ENCODE measurements at regions not wholly inside any gene's neighbourhood (a gene's known extent, or its start where the extent isn't known, plus 50 kb on each side); places are given as distances from the start of the nearest gene placed in this dataset.

- DNase-seq (ENCODE audit: low read depth): no peak
Measured at GRCh38 chr9:84174486-84174885, 166.1 kb downstream of the SLC28A3 start.

GRCh38 chr9:84177407-84177806 lies 163.2 kb downstream of the SLC28A3 start:
- DNase-seq (ENCODE audit: low read depth): no peak

- no peak for DNase-seq (ENCODE audit: low read depth)
Measured at GRCh38 chr9:84179531-84179930, 161.0 kb downstream of the SLC28A3 start.

GRCh38 chr9:84187090-84187489 lies 153.5 kb downstream of the SLC28A3 start:
- peak; percentile 4 for DNase-seq (ENCODE audit: low read depth)

- no peak for DNase-seq (ENCODE audit: low read depth)
Measured at GRCh38 chr9:84189904-84190303, 150.7 kb downstream of the SLC28A3 start.

- DNase-seq (ENCODE audit: low read depth): no peak
Measured at GRCh38 chr9:84190411-84190810, 150.1 kb downstream of the SLC28A3 start.

GRCh38 chr9:84206801-84207370 lies 133.7 kb downstream of the SLC28A3 start:
- DNase-seq (ENCODE audit: low read depth): no peak

GRCh38 chr9:84207491-84207951 lies 133.0 kb downstream of the SLC28A3 start:
- DNase-seq (ENCODE audit: low read depth): no peak

- DNase-seq (ENCODE audit: low read depth): no peak
Measured at GRCh38 chr9:84212246-84212645, 128.3 kb downstream of the SLC28A3 start.

GRCh38 chr9:84212982-84213381 lies 127.6 kb downstream of the SLC28A3 start:
- DNase-seq (ENCODE audit: low read depth): no peak

- DNase-seq (ENCODE audit: low read depth): no peak
Measured at GRCh38 chr9:84216151-84216550, 124.4 kb downstream of the SLC28A3 start.

GRCh38 chr9:84218322-84218721 lies 122.2 kb downstream of the SLC28A3 start:
- DNase-seq (ENCODE audit: low read depth): no peak

- no peak for DNase-seq (ENCODE audit: low read depth)
Measured at GRCh38 chr9:84224246-84224645, 116.3 kb downstream of the SLC28A3 start.
